Natural killer cell (primary cell): ENCODE measurements at regions not wholly inside any gene's neighbourhood (a gene's known extent, or its start where the extent isn't known, plus 50 kb on each side); places are given as distances from the start of the nearest gene placed in this dataset.

Source experiments
- ATAC-seq, 3 donors: fragments of 150-1000 bp in 2 of 3; fragments of 200-7000 bp in 1 of 3; cut with Tn5 transposase; 1 replicate in 1 of 3; 2 replicates in 2 of 3; pipeline ENCODE4 v1.10.0; 2021; ENCODE audit warnings: mild to moderate bottlenecking in 2 of 3, moderate library complexity in 2 of 3
- DNase-seq, 2 donors: peaks; one replicate each; pipeline versions ENCODE4 v3.0.0 to v3.0.0-alpha.2; 2013 to 2021; ENCODE audit warnings: mixed read lengths in 1 of 2
- H3K27ac ChIP-seq: one replicate; pipeline ENCODE4 v1.5.1; 2013; ENCODE audit warnings: mild to moderate bottlenecking, low read length
- H3K27me3 ChIP-seq: one replicate; pipeline ENCODE4 v1.6.1; 2013; ENCODE audit warnings: low read length; ENCODE audit not compliant: control insufficient read depth, insufficient read depth
- H3K36me3 ChIP-seq: one replicate; pipeline ENCODE4 v1.6.1; 2013; ENCODE audit warnings: low read length; ENCODE audit not compliant: control insufficient read depth, insufficient read depth
- H3K4me1 ChIP-seq: one replicate; pipeline ENCODE4 v1.6.1; 2013; ENCODE audit warnings: low read length; ENCODE audit not compliant: control insufficient read depth, insufficient read depth
- H3K4me3 ChIP-seq: one replicate; pipeline ENCODE4 v1.5.1; 2013; ENCODE audit warnings: low read length
- H3K9me3 ChIP-seq: one replicate; pipeline ENCODE4 v1.6.1; 2013; ENCODE audit warnings: low read length; ENCODE audit not compliant: control insufficient read depth, insufficient read depth
- H3K27ac Mint-ChIP-seq, 2 donors: one replicate each; pipeline ENCODE4 v1.8.0; 2022; ENCODE audit warnings: mild to moderate bottlenecking in 2 of 2, mixed read lengths in 2 of 2, moderate library complexity in 1 of 2
- H3K27me3 Mint-ChIP-seq, 2 donors: one replicate each; pipeline ENCODE4 v1.8.0; 2022; ENCODE audit warnings: low read depth in 2 of 2, mixed read lengths in 2 of 2
- H3K36me3 Mint-ChIP-seq: one replicate; pipeline ENCODE4 v1.8.0; 2022; ENCODE audit warnings: mixed read lengths
- H3K4me1 Mint-ChIP-seq, 2 donors: one replicate each; pipeline ENCODE4 v1.8.0; 2022; ENCODE audit warnings: mixed read lengths in 2 of 2
- H3K4me3 Mint-ChIP-seq: one replicate; pipeline ENCODE4 v1.8.0; 2022; ENCODE audit warnings: mild to moderate bottlenecking, moderate library complexity, mixed read lengths
- H3K9me3 Mint-ChIP-seq, 2 donors: one replicate each; pipeline ENCODE4 v1.8.0; 2022; ENCODE audit warnings: mixed read lengths in 2 of 2
- CTCF ChIP-seq: fragments of 200-600 bp; IDR thresholded peaks from one replicate; pipeline ENCODE4 v1.8.0; 2022; ENCODE audit warnings: antibody characterized with exemption
- WGBS: methylation state at CpG from one replicate; pipeline ENCODE4 v1.1.7; 2013; ENCODE audit warnings: missing lambda C conversion rate; ENCODE audit not compliant: insufficient coverage; 5-methylcytosine and 5-hydroxymethylcytosine counted together
- intact Hi-C: fragments of 100-400 bp; cut with micrococcal nuclease; formaldehyde crosslinking; loops from one replicate; pipeline ENCODE4 v1.14.2; 2022

GRCh38 chr1:209132736-209133467 lies 450.6 kb upstream of the CAMK1G start:
- no peak overlapping the region for H3K27ac ChIP-seq
- H3K4me1 ChIP-seq: no peaks in the 10 kb centered on the region
- Mint-ChIP-seq H3K27ac (no peak overlapping the region), H3K36me3 (no peaks in the 10 kb centered on the region), H3K27me3 (no peaks in the 10 kb centered on the region), H3K4me3 (no peak overlapping the region), H3K4me1 (no peaks in the 10 kb centered on the region), H3K9me3 (peaks cover 3 to 15% of the 10 kb centered on the region in 2 donors)
- no peaks in the 10 kb centered on the region for H3K9me3 ChIP-seq
- H3K36me3 ChIP-seq: no peaks in the 10 kb centered on the region
- DNase-seq: no peak
- H3K4me3 ChIP-seq: no peak overlapping the region
- WGBS: 91% methylated on average over 17 of the region's 17 CpGs
- H3K27me3 ChIP-seq: no peaks in the 10 kb centered on the region
- TF ChIP-seq CTCF: no peak
- intact Hi-C loops: no loop called here
- ATAC-seq: no peak

- no peaks in the 10 kb centered on the region for H3K36me3 Mint-ChIP-seq
- peaks cover 3 to 15% of the 10 kb centered on the region in 2 donors for H3K9me3 Mint-ChIP-seq
- Histone ChIP-seq H3K4me3 (no peak overlapping the region), H3K4me1 (no peaks in the 10 kb centered on the region), H3K36me3 (no peaks in the 10 kb centered on the region), H3K27me3 (no peaks in the 10 kb centered on the region), H3K9me3 (no peaks in the 10 kb centered on the region), H3K27ac (no peak overlapping the region)
- intact Hi-C loops: no loop called here
- no peak for ATAC-seq
- DNase-seq: no peak
- WGBS: 73% methylated on average over 5 of the region's 5 CpGs
- no peak overlapping the region for H3K27ac Mint-ChIP-seq
- no peaks in the 10 kb centered on the region for H3K4me1 Mint-ChIP-seq
- no peak for TF ChIP-seq CTCF
- H3K27me3 Mint-ChIP-seq: no peaks in the 10 kb centered on the region
- no peak overlapping the region for H3K4me3 Mint-ChIP-seq
Observed at GRCh38 chr1:209134001-209134400, 449.5 kb upstream of the CAMK1G start.

- Histone ChIP-seq H3K27me3 (no peaks in the 10 kb centered on the region), H3K9me3 (no peaks in the 10 kb centered on the region), H3K36me3 (no peaks in the 10 kb centered on the region), H3K27ac (no peak overlapping the region), H3K4me3 (no peak overlapping the region), H3K4me1 (no peaks in the 10 kb centered on the region)
- no peaks in the 10 kb centered on the region for H3K27me3 Mint-ChIP-seq
- 100% methylated on average over 1 of the region's 1 CpG for WGBS
- ATAC-seq: no peak
- H3K9me3 Mint-ChIP-seq: peaks cover 3 to 6% of the 10 kb centered on the region in 2 donors
- no peak overlapping the region for H3K27ac Mint-ChIP-seq
- no peaks in the 10 kb centered on the region for H3K36me3 Mint-ChIP-seq
- no peak for DNase-seq
- intact Hi-C loops: no loop called here
- no peak for TF ChIP-seq CTCF
- no peak overlapping the region for H3K4me3 Mint-ChIP-seq
- H3K4me1 Mint-ChIP-seq: no peaks in the 10 kb centered on the region
Observed at GRCh38 chr1:209143916-209144315, 439.6 kb upstream of the CAMK1G start.

- Histone ChIP-seq H3K4me1 (no peaks in the 10 kb centered on the region), H3K9me3 (no peaks in the 10 kb centered on the region), H3K4me3 (no peak overlapping the region), H3K27ac (no peak overlapping the region), H3K36me3 (no peaks in the 10 kb centered on the region), H3K27me3 (no peaks in the 10 kb centered on the region)
- TF ChIP-seq CTCF: no peak
- Mint-ChIP-seq H3K36me3 (no peaks in the 10 kb centered on the region), H3K27me3 (no peaks in the 10 kb centered on the region), H3K4me3 (no peak overlapping the region), H3K4me1 (no peaks in the 10 kb centered on the region), H3K27ac (no peak overlapping the region), H3K9me3 (no peaks in the 10 kb centered on the region)
- DNase-seq (no peak), ATAC-seq (no peak)
- intact Hi-C loops: no loop called here
- 36% methylated on average over 3 of the region's 3 CpGs for WGBS
Observed at GRCh38 chr1:209150114-209150513, 433.4 kb upstream of the CAMK1G start.
